Lower lobe of right lung (tissue), 2 donors: ENCODE measurements at regions not wholly inside any gene's neighbourhood (a gene's known extent, or its start where the extent isn't known, plus 50 kb on each side); places are given as distances from the start of the nearest gene placed in this dataset.

ENCODE experiments used
- ATAC-seq, 2 donors: fragments of 200-7000 bp; cut with Tn5 transposase; one replicate each; pipeline ENCODE4 v1.9.1; 2020 to 2022; ENCODE audit warnings: mild to moderate bottlenecking in 2 of 2, moderate library complexity in 2 of 2
- DNase-seq: peaks from one replicate; pipeline ENCODE4 v3.0.0-alpha.2; 2020
- H3K27ac ChIP-seq: fragments of 200-600 bp; one replicate; pipeline ENCODE4 v1.8.0; 2022
- H3K27me3 ChIP-seq: fragments of 200-600 bp; one replicate; pipeline ENCODE4 v1.8.0; 2022; ENCODE audit warnings: low read depth
- H3K36me3 ChIP-seq: fragments of 200-600 bp; one replicate; pipeline ENCODE4 v1.8.0; 2022; ENCODE audit warnings: mild to moderate bottlenecking
- H3K4me1 ChIP-seq: fragments of 200-600 bp; one replicate; pipeline ENCODE4 v1.8.0; 2022
- H3K4me3 ChIP-seq: fragments of 200-600 bp; one replicate; pipeline ENCODE4 v1.8.0; 2022; ENCODE audit warnings: mild to moderate bottlenecking
- H3K9me3 ChIP-seq: fragments of 200-600 bp; one replicate; pipeline ENCODE4 v1.8.0; 2022
- intact Hi-C: fragments of 100-400 bp; cut with DNase I; formaldehyde crosslinking; loops from one replicate; pipeline ENCODE4 v1.11.0; 2022
- TF ChIP-seq, protein P1 (sequence below): fragments of 200-600 bp; IDR thresholded peaks from one replicate; pipeline ENCODE4 v1.8.0; 2022; ENCODE audit warnings: antibody characterized with exemption, mild to moderate bottlenecking
- donor health status: DM: no; HTN: yes; CAD: no; lungs with severe emphysema.

DNA sequence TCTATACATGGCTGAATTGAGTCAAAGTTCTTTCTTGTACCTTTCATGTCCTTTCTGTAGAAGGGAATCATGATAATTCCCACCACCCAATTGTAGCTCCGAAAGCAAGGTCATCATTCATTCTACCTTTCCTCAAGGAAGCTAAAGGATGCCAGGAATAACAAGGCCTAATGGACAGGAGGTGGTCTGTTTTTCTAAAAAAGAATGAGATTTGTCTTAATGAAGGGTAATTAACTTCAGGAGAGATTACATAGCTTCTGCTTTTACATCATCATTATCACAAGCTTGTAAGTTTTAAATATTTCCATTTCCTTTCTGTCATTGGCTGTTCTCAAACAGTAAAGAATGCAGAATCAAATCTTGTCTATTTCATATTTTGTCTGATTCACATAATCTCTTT is 249.5 kb upstream of the SORCS1 start:
- TF ChIP-seq, protein P1, sequence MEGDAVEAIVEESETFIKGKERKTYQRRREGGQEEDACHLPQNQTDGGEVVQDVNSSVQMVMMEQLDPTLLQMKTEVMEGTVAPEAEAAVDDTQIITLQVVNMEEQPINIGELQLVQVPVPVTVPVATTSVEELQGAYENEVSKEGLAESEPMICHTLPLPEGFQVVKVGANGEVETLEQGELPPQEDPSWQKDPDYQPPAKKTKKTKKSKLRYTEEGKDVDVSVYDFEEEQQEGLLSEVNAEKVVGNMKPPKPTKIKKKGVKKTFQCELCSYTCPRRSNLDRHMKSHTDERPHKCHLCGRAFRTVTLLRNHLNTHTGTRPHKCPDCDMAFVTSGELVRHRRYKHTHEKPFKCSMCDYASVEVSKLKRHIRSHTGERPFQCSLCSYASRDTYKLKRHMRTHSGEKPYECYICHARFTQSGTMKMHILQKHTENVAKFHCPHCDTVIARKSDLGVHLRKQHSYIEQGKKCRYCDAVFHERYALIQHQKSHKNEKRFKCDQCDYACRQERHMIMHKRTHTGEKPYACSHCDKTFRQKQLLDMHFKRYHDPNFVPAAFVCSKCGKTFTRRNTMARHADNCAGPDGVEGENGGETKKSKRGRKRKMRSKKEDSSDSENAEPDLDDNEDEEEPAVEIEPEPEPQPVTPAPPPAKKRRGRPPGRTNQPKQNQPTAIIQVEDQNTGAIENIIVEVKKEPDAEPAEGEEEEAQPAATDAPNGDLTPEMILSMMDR: no peak
- intact Hi-C loops: no loop called here
- Histone ChIP-seq H3K4me1 (no peaks in the 10 kb centered on the region), H3K4me3 (no peak overlapping the region), H3K36me3 (no peaks in the 10 kb centered on the region), H3K9me3 (no peaks in the 10 kb centered on the region), H3K27ac (no peak overlapping the region), H3K27me3 (no peaks in the 10 kb centered on the region)
- ATAC-seq (no peak), DNase-seq (no peak)

GRCh38 chr10:107409522-107409921 is 245.0 kb upstream of the SORCS1 start:
- no peaks in the 10 kb centered on the region for H3K4me1 ChIP-seq
- no peaks in the 10 kb centered on the region for H3K27me3 ChIP-seq
- no peak for ATAC-seq
- H3K36me3 ChIP-seq: no peaks in the 10 kb centered on the region
- DNase-seq: no peak
- no peak overlapping the region for H3K27ac ChIP-seq
- TF ChIP-seq, protein P1: peak; percentile 23
- H3K4me3 ChIP-seq: no peak overlapping the region
- H3K9me3 ChIP-seq: no peaks in the 10 kb centered on the region
- intact Hi-C loops: no loop called here

- no peak overlapping the region for H3K4me3 ChIP-seq
- intact Hi-C loops: no loop called here
- H3K36me3 ChIP-seq: no peaks in the 10 kb centered on the region
- H3K4me1 ChIP-seq: no peaks in the 10 kb centered on the region
- ATAC-seq (no peak), DNase-seq (no peak)
- H3K27ac ChIP-seq: no peak overlapping the region
- no peaks in the 10 kb centered on the region for H3K9me3 ChIP-seq
- TF ChIP-seq, protein P1: no peak
- H3K27me3 ChIP-seq: no peaks in the 10 kb centered on the region
These were observed 233.6 kb upstream of the SORCS1 start for GRCh38 chr10:107398115-107398514.

DNA sequence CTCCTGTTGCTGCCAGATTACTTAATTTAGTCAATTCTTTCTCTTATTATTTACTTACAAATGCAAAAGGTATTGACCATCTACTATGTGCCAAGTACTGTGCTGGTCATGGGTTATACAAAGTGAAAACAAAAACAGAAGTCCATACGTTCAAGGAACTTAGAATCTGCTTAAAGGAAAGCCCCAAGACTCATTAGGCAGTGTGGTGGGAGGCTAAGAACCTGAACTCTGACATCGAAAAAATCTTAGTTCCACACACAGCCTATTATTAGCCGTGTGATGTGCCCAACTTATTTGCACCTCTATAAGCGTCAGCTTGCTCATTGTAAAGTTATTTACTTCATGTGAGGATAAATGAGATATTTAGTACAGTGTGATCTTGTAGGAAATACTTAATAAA is 227.4 kb upstream of the SORCS1 start:
- Histone ChIP-seq H3K36me3 (no peaks in the 10 kb centered on the region), H3K27me3 (no peaks in the 10 kb centered on the region), H3K27ac (no peak overlapping the region), H3K9me3 (no peaks in the 10 kb centered on the region), H3K4me3 (no peak overlapping the region), H3K4me1 (no peaks in the 10 kb centered on the region)
- DNase-seq (no peak), ATAC-seq (no peak)
- intact Hi-C loops: no loop called here
- TF ChIP-seq, protein P1: no peak

DNA sequence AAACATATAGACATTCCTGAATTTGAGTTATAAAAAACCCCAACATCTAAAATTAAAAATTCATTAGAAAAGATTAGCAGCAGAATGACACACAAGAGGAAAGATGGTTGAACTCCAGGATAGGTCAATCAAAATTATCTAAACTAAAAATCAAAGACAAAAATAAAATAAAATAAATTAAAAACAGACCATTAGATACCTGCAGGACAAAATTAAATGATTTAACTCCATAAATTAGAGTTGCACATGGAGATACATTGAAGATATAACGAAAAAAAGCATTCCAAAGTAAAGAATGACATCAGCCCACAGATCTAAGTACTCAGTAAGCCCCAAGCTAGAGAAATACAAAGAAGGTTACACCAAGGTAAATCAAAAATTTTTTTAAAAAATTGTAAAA is 226.1 kb upstream of the SORCS1 start:
- ATAC-seq (no peak), DNase-seq (no peak)
- intact Hi-C loops: no loop called here
- Histone ChIP-seq H3K27me3 (no peaks in the 10 kb centered on the region), H3K36me3 (no peaks in the 10 kb centered on the region), H3K4me3 (no peak overlapping the region), H3K9me3 (no peaks in the 10 kb centered on the region), H3K27ac (no peak overlapping the region), H3K4me1 (no peaks in the 10 kb centered on the region)
- TF ChIP-seq, protein P1: no peak

- no peak overlapping the region for H3K27ac ChIP-seq
- no peak overlapping the region for H3K4me3 ChIP-seq
- no peaks in the 10 kb centered on the region for H3K9me3 ChIP-seq
- H3K27me3 ChIP-seq: no peaks in the 10 kb centered on the region
- intact Hi-C loops: no loop called here
- no peak for DNase-seq
- ATAC-seq: no peak
- no peaks in the 10 kb centered on the region for H3K36me3 ChIP-seq
- TF ChIP-seq, protein P1: no peak
- no peaks in the 10 kb centered on the region for H3K4me1 ChIP-seq
These were observed 218.9 kb upstream of the SORCS1 start for GRCh38 chr10:107383357-107383756.
